GM10248 (cell line): ENCODE measurements at regions not wholly inside any gene's neighbourhood (a gene's known extent, or its start where the extent isn't known, plus 50 kb on each side); places are given as distances from the start of the nearest gene placed in this dataset.

Experiments used
- CTCF ChIA-PET: fragments of 300-600 bp; sonication (Branson Sonifier 250); formaldehyde crosslinking; extraction: SDS; loops from one replicate; lab custom pipeline; 2021; ENCODE audit warnings: antibody characterized with exemption; lab: Yijun Ruan, JAX
- POLR2A ChIA-PET: fragments of 350-650 bp; sonication (Branson Sonifier 250); formaldehyde crosslinking; extraction: SDS; loops from one replicate; lab custom pipeline; 2020; ENCODE audit warnings: antibody characterized with exemption; lab: Yijun Ruan, JAX
- DNase-seq: peaks from one replicate; pipeline ENCODE4 v3.0.0; 2012; ENCODE audit errors: extremely low spot score
- CTCF ChIP-seq: IDR thresholded peaks from 2 replicates; pipeline ENCODE4 v1.5.1; 2012; ENCODE audit warnings: mild to moderate bottlenecking, low read depth; ENCODE audit errors: extremely low read depth, missing control alignments, control extremely low read depth

GRCh38 chr4:26199596-26199995 lies 121.2 kb upstream of the RBPJ start:
- POLR2A ChIA-PET, result no interaction called here
- DNase-seq, result no peak
- CTCF ChIA-PET, result no interaction called here
- TF ChIP-seq CTCF, result no peak

GRCh38 chr4:26201120-26201519 lies 119.7 kb upstream of the RBPJ start:
- TF ChIP-seq CTCF, result no peak
- DNase-seq, result no peak
- ChIA-PET CTCF (interaction anchor here (1.0 to 1.9 kb wide), 3 partner anchors 12 to 104 kb away, joined by 3 to 4 read pairs (median 4); no protein-coding TSS in a partner anchor), POLR2A (no interaction called here)

GRCh38 chr4:26204249-26204825 lies 116.5 kb upstream of the RBPJ start:
- DNase-seq, result peak; percentile 27
- ChIA-PET POLR2A (no interaction called here), CTCF (interaction anchor here (1.0 to 2.3 kb wide), 5 partner anchors 10 to 145 kb away, joined by 3 to 13 read pairs (median 5); no protein-coding TSS in a partner anchor)
- no peak for TF ChIP-seq CTCF

GRCh38 chr4:26204911-26205370 lies 115.9 kb upstream of the RBPJ start:
- no peak for DNase-seq
- TF ChIP-seq CTCF, result no peak
- ChIA-PET CTCF (interaction anchor here (0.9 to 1.8 kb wide), 4 partner anchors 13 to 145 kb away, joined by 3 to 5 read pairs (median 5); no protein-coding TSS in a partner anchor), POLR2A (no interaction called here)

DNA sequence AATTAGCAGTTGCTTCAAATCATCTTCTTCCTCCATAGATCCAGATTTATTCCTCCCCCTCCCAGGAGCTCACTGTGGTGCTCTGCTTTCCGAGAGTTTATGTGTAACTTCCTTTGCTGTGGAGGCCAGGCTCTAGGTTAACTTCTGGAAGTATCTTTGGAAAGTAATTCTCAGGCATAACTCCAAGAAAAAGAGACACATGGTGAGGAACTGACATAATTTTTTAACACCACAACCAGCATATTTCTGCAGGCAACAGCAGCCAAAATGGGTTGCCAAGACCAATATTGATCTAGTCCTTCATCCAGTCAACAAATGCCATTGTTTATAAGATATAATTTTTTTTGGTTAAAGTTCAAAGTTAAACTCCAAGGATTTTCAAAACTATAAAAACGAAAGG lies 114.5 kb upstream of the RBPJ start:
- POLR2A ChIA-PET, result no interaction called here
- CTCF ChIA-PET, result no interaction called here

GRCh38 chr4:26206999-26207398 lies 113.8 kb upstream of the RBPJ start:
- ChIA-PET POLR2A (no interaction called here), CTCF (interaction anchor here (0.9 to 1.3 kb wide), 2 partner anchors 10 to 145 kb away, joined by 3 read pairs; no protein-coding TSS in a partner anchor)
- TF ChIP-seq CTCF, result no peak
- no peak for DNase-seq

More for the DNA sequence above, 114.5 kb upstream of the RBPJ start:
- no peak for DNase-seq
- no peak for TF ChIP-seq CTCF
